Peyer's patch (tissue), 4 donors: ENCODE measurements at regions not wholly inside any gene's neighbourhood (a gene's known extent, or its start where the extent isn't known, plus 50 kb on each side); places are given as distances from the start of the nearest gene placed in this dataset.

Experiments used
- DNase-seq, 3 donors: peaks; one replicate each; pipeline ENCODE4 v3.0.0-alpha.2; 2017 to 2019
- H3K27ac ChIP-seq, 4 donors: fragments of 200-600 bp; sonication (generic); one replicate each; pipeline ENCODE4 v1.5.1; 2016 to 2019
- H3K27me3 ChIP-seq, 2 donors: fragments of 200-600 bp; sonication (generic); one replicate each; pipeline ENCODE4 v1.5.1; 2019
- H3K36me3 ChIP-seq, 3 donors: fragments of 200-600 bp; sonication (generic); one replicate each; pipeline ENCODE4 v1.5.1; 2016 to 2019
- H3K4me1 ChIP-seq, 4 donors: fragments of 200-600 bp; sonication (generic); one replicate each; pipeline ENCODE4 v1.5.1; 2016 to 2019
- H3K4me3 ChIP-seq, 4 donors: fragments of 200-600 bp; sonication (generic); 1 replicate in 3 of 4; 2 replicates in 1 of 4; pipeline ENCODE4 v1.5.1; 2016 to 2019; ENCODE audit warnings: mild to moderate bottlenecking in 1 of 4
- H3K9me3 ChIP-seq, 4 donors: fragments of 200-600 bp; sonication (generic); one replicate each; pipeline ENCODE4 v1.5.1; 2016 to 2019; ENCODE audit warnings: mild to moderate bottlenecking in 1 of 4
- CTCF ChIP-seq, 6 experiments: fragments of 450-650 bp in 4 of 6; fragments of 200-600 bp in 2 of 6; sonication (generic) in 1 of 6; IDR thresholded peaks; one replicate each; pipeline ENCODE4 v1.5.1; 2017 to 2019; ENCODE audit warnings: antibody characterized with exemption in 6 of 6, mild to moderate bottlenecking in 3 of 6, moderate library complexity in 1 of 6
- POLR2A ChIP-seq, 2 donors: fragments of 450-650 bp; IDR thresholded peaks; one replicate each; pipeline ENCODE4 v1.5.1; 2017; ENCODE audit warnings: antibody characterized with exemption in 2 of 2, mild to moderate bottlenecking in 2 of 2, moderate library complexity in 2 of 2

DNA sequence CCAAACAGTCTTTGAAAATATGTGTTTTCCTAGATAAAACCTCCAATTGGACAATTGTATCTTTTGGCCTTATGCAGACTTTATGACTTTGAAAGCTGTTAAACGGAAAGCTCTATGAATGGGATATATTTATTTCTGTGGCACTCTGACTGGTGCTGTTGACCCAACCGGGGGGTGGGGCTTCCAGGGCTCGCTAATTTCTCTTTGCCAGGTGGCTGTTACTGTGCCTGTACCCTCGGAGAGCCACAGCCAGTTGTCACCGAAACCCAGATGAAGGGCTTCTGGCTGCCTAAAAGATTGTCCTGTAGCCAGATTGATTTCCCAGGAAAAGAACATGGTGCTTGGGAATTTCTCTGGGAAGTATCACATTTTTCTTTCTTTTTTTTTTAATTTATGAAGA is 132.7 kb upstream of the NAV2 start:
- Histone ChIP-seq H3K27me3 (no peaks in the 10 kb centered on the region), H3K27ac (peak overlapping the region in 1 of 4 donors; percentile 79), H3K4me3 (no peak overlapping the region), H3K36me3 (no peaks in the 10 kb centered on the region), H3K9me3 (no peaks in the 10 kb centered on the region), H3K4me1 (peaks cover 0 to 23% (median 0%) of the 10 kb centered on the region in 4 donors)
- no peak for TF ChIP-seq POLR2A (IDR thresholded peaks at IDR 0.05)
- no peak for TF ChIP-seq CTCF (IDR thresholded peaks at IDR 0.05)
- no peak for DNase-seq

- no peak for DNase-seq
- Histone ChIP-seq H3K4me1 (peaks cover 0 to 23% (median 0%) of the 10 kb centered on the region in 4 donors), H3K36me3 (no peaks in the 10 kb centered on the region), H3K27ac (peak overlapping the region in 2 of 4 donors; percentile 43 to 79), H3K4me3 (no peak overlapping the region), H3K27me3 (no peaks in the 10 kb centered on the region), H3K9me3 (no peaks in the 10 kb centered on the region)
- TF ChIP-seq CTCF (IDR thresholded peaks at IDR 0.05) (no peak), POLR2A (IDR thresholded peaks at IDR 0.05) (no peak)
Observed at GRCh38 chr11:19578871-19579270, 133.8 kb upstream of the NAV2 start.

- Histone ChIP-seq H3K4me1 (peaks cover 0 to 23% (median 0%) of the 10 kb centered on the region in 4 donors), H3K36me3 (no peaks in the 10 kb centered on the region), H3K9me3 (no peaks in the 10 kb centered on the region), H3K4me3 (no peak overlapping the region), H3K27me3 (no peaks in the 10 kb centered on the region), H3K27ac (peak overlapping the region; percentile 10 to 79 (median 30))
- no peak for TF ChIP-seq POLR2A (IDR thresholded peaks at IDR 0.05)
- no peak for TF ChIP-seq CTCF (IDR thresholded peaks at IDR 0.05)
- DNase-seq: no peak
Observed at GRCh38 chr11:19577976-19578619, 134.5 kb upstream of the NAV2 start.

- Histone ChIP-seq H3K27ac (peak overlapping the region in 3 of 4 donors; percentile 18 to 79 (median 43)), H3K9me3 (no peaks in the 10 kb centered on the region), H3K27me3 (no peaks in the 10 kb centered on the region), H3K4me3 (no peak overlapping the region), H3K36me3 (no peaks in the 10 kb centered on the region), H3K4me1 (peaks cover 0 to 23% (median 0%) of the 10 kb centered on the region in 4 donors)
- no peak for DNase-seq
- no peak for TF ChIP-seq CTCF (IDR thresholded peaks at IDR 0.05)
- no peak for TF ChIP-seq POLR2A (IDR thresholded peaks at IDR 0.05)
Observed at GRCh38 chr11:19577391-19577975, 135.2 kb upstream of the NAV2 start.

DNA sequence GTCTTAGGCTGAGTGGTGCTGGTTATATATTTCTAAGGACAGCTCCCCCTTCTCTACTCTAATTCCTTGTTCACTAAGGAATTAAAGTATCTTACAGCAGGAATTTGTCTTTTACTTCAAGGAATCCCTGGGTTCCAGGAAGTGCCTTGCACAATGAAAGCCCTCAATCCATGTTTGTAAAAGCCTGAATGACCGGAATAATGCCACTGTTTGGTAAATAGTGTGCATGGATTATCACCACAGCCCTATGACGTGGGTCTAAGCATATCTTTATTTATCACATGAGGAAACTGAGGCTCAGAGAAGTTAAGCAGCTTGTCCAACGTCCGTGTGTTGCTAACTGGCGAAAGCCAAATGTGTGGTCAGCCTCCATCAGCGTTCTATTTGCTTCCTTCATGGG is 135.7 kb upstream of the NAV2 start:
- no peak for DNase-seq
- no peaks in the 10 kb centered on the region for H3K27me3 ChIP-seq
- H3K9me3 ChIP-seq: no peaks in the 10 kb centered on the region
- H3K27ac ChIP-seq: peak overlapping the region in 2 of 4 donors; percentile 43 to 79
- H3K4me3 ChIP-seq: no peak overlapping the region
- H3K4me1 ChIP-seq: peaks cover 0 to 23% (median 0%) of the 10 kb centered on the region in 4 donors
- H3K36me3 ChIP-seq: no peaks in the 10 kb centered on the region
- TF ChIP-seq CTCF (IDR thresholded peaks at IDR 0.05): no peak
- TF ChIP-seq POLR2A (IDR thresholded peaks at IDR 0.05): no peak
